Kidney epithelial cell (primary cell): ENCODE measurements at regions not wholly inside any gene's neighbourhood (a gene's known extent, or its start where the extent isn't known, plus 50 kb on each side); places are given as distances from the start of the nearest gene placed in this dataset.

Source experiments
- DNase-seq: peaks from one replicate; pipeline ENCODE4 v3.0.0-alpha.2; 2010; ENCODE audit warnings: low read depth
- H3K27me3 ChIP-seq: 2 replicates; pipeline ENCODE4 v1.6.0; 2011; ENCODE audit warnings: low read length; ENCODE audit not compliant: control insufficient read depth, insufficient read depth
- H3K36me3 ChIP-seq: 2 replicates; pipeline ENCODE4 v1.5.1; 2011; ENCODE audit warnings: low read length; ENCODE audit not compliant: control insufficient read depth, insufficient read depth
- H3K4me3 ChIP-seq: 2 replicates; pipeline ENCODE4 v1.5.1; 2011; ENCODE audit warnings: low read depth, mild to moderate bottlenecking, control low read depth, low read length
- CTCF ChIP-seq: IDR thresholded peaks from 2 replicates; pipeline ENCODE4 v1.5.1; 2011; ENCODE audit warnings: mild to moderate bottlenecking, moderate library complexity, low read length, control low read depth, inconsistent platforms; ENCODE audit not compliant: insufficient read depth, poor library complexity, severe bottlenecking

- Histone ChIP-seq H3K4me3 (no peak overlapping the region), H3K36me3 (no peaks in the 10 kb centered on the region), H3K27me3 (no peaks in the 10 kb centered on the region)
- no peak for TF ChIP-seq CTCF
- no peak for DNase-seq
These were observed 219.3 kb upstream of the JADE1 start for GRCh38 chr4:128590034-128590740.

- no peak for DNase-seq
- Histone ChIP-seq H3K4me3 (no peak overlapping the region), H3K27me3 (no peaks in the 10 kb centered on the region), H3K36me3 (no peaks in the 10 kb centered on the region)
- TF ChIP-seq CTCF, result no peak
These were observed 220.0 kb upstream of the JADE1 start for GRCh38 chr4:128589384-128589965.

- TF ChIP-seq CTCF, result no peak
- no peaks in the 10 kb centered on the region for H3K36me3 ChIP-seq
- no peak for DNase-seq
These were observed 222.1 kb upstream of the JADE1 start for GRCh38 chr4:128587382-128587781.

GRCh38 chr4:128583753-128584712 is 225.5 kb upstream of the JADE1 start:
- no peak for TF ChIP-seq CTCF
- Histone ChIP-seq H3K27me3 (no peaks in the 10 kb centered on the region), H3K4me3 (no peak overlapping the region), H3K36me3 (no peaks in the 10 kb centered on the region)
- no peak for DNase-seq

More at GRCh38 chr4:128587382-128587781, 222.1 kb upstream of the JADE1 start:
- Histone ChIP-seq H3K4me3 (no peak overlapping the region), H3K27me3 (no peaks in the 10 kb centered on the region)

GRCh38 chr4:128582427-128582870 is 227.1 kb upstream of the JADE1 start:
- Histone ChIP-seq H3K4me3 (no peak overlapping the region), H3K36me3 (no peaks in the 10 kb centered on the region), H3K27me3 (no peaks in the 10 kb centered on the region)
- no peak for DNase-seq
- no peak for TF ChIP-seq CTCF
